Activated CD4-positive, alpha-beta T cell treated with anti-CD3 and anti-CD28 coated beads, Interleukin-2, amount 50 U/mL, for 24 hours (primary cell): ENCODE measurements at regions not wholly inside any gene's neighbourhood (a gene's known extent, or its start where the extent isn't known, plus 50 kb on each side); places are given as distances from the start of the nearest gene placed in this dataset.

Experiments used
- DNase-seq, 2 donors: peaks; one replicate each; pipeline ENCODE4 v3.0.0-alpha.2; 2020; ENCODE audit warnings: low read depth in 1 of 2, low spot score in 1 of 2

DNA sequence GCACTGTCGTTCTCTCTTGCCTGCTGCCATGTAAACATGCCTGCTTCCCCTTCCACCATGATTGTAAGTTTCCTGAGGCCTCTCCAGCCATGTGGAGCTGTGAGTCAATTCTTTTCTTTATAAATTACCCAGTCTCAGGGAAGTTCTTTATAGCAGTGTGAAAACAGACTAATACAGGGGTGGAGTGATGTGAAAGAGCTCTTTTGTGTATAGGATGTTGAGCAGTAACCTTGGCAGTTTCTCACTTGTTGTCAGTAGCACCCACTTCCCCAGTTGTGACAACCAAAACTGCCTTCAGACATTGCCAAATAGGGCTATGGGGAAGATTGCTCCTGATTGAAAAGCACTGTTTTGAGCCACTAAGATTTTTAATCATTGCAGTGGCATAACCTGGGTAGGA, 552.2 kb upstream of the ZNF462 start:
- DNase-seq, result no peak

DNA sequence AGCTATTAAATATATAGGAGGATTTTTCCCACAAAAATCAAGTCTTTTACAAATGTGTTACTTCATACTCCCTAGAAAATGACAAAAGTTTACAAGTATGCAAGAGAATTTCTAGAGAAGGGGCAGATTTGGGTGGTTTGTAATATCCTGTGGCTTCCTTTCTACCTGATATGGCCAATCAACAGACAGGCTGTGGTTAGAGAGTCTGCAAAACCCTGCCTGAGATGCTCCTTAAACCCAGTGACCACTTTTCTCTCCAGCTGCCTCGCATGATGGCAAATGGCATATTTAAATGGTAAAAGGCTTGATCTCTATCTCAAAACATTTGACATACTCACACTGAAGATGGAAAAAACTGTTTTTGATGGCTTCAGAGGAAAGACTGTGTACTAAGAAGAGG, 550.1 kb upstream of the ZNF462 start:
- DNase-seq, result no peak

DNA sequence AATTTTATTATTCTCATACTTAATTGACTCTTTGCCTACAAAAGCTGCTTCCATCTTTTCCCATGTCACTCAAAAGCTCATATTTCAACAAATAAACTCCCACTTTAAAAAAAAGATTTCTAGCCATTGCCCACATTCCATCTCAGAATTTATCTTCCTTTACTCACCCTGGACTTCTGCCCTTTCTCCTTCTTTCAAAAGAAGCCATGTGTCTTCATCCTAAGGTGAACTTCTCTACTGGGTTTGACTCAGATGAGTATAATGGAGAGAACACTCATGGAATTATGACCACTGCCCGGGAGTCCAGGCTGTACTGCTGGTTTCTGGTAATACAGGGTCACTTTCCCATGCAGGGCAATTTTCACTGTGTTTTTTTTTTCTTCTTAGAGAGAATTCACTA, 548.5 kb upstream of the ZNF462 start:
- no peak for DNase-seq

DNA sequence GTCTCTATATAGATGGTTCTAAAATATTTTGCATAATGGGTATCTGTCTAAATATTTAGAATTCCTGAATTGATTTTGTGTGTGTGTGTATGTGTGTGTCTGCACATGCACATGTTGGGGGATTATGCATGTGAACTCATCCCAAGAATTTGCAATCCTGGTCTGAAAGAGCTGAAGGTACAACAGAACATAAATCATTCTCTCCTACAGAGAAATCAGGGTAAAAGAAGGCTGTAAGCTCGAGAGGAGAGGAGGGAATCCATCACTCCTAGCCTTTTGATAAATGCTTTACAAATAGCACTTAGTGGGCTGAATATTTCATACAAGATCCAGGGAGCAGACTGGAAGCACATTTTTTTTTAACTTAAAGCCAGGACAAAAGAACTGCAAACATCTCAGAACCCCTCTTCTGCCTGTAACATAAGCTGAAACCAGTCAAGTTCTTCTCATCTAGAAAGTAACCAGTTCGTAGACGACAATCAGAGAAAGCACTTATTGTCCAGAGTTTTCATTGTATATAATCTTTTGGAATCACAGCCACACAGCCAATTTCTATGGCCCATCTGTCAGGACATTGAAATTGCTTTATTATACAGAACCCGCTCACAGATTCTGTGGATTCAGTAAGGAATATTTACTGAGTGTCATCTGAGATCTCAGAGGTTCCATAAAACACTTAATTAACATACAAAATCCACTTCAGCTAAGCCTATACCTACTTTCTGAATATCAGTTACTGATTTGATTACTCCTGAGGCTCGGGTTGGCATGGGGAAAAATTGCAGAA, 541.4 kb upstream of the ZNF462 start:
- no peak for DNase-seq

DNA sequence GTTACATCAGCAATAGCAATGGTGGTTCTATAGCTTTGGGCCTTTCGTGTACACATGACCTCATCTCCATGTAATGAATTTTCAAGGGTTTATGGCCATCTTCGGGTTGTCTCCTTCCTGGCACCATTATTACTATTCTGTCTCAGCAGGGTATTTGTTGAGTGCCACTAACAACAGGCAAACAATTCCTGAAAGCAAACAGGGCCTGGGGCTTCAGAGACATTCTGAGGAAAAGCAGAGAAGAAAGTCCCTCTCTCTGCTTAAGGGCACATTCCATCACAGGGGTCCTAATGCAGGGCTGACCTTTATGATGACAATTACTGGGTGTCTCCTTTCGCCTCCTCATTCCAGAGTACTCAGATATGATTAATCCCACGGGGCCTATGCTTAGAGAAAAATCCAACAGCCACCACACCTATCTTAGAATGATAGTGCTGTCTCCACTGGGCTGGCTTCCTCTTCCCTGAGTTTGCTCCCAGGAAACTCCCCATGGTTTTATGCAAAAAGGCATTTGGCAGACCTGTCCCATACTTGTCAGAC, 540.2 kb upstream of the ZNF462 start:
- no peak for DNase-seq

DNA sequence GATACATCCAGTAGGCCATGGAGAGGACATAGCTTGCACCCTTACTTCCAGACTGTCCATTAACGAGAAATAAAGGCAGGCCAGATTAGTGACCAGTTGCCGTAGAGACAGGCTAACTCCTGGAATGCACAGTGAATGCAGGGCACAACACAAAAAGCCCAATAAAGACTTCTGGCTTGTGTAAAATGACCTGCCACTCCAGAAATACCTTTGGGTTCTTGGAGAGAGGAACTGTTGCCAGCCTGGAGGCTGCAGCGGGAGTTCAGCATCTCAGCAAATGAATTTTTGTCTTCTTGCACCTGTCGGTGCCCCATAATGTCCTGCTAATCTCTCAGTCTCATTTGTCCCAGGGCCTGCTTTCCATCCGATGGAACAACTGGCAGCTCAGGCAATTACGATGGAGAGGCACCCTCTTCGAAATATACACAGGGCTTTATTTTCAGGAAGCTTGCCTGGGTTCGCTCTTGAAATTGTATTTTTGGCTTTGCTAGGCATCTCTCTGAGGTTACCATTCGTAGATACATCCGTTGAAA, 538.8 kb upstream of the ZNF462 start:
- no peak for DNase-seq

DNA sequence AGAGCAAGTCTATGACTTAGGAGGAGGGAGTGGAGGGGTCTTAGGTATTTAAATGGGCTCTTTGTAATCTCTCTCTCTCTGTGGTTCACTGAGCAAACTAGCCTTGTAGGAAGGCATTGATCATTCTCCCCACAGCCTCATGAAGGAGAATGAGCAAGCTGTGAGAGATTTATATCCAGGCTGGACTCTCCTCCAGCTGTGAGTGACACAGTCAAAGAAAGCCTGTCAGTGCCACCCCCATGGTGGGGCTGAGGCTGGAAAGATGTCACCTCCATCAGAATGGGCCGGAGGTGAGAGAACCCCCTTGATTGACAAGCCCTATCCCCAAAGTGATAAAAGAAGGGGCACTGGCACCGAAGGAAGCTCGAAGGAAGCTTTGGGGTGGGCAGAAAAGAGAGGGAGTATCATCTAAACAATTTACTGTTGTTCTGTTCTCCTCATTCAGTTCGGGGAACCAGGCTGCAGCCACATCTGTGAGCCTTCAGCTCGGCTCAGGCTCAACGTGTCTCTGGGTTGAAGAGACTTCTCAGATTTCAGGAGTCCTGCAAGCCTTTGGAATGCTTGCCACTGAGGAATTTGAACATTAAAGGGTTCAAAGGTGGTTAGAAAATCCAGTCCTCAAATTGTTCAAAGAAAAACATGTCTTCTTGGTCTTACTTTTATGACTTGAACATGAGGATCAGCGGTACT, 538.2 kb upstream of the ZNF462 start:
- no peak for DNase-seq

DNA sequence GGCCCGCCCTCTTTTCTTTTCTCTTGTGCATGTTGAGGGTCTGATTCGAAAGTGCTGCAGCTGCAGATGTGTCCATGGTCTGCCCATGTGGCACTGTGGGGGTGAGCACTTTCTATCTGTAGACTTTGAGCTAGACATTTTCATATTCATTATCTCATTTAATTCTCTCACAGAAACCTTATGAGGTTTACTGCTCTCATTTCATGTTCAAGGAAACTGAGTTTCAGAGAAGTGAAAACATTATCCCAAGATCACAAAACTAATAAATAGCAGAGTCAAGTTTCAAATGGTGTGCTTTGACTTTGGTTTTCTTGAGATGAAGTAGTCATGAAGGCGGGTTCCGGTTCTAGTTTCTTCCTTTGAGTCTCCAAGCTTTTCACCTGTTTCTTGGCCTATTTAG, 536.5 kb upstream of the ZNF462 start:
- DNase-seq, result no peak

DNA sequence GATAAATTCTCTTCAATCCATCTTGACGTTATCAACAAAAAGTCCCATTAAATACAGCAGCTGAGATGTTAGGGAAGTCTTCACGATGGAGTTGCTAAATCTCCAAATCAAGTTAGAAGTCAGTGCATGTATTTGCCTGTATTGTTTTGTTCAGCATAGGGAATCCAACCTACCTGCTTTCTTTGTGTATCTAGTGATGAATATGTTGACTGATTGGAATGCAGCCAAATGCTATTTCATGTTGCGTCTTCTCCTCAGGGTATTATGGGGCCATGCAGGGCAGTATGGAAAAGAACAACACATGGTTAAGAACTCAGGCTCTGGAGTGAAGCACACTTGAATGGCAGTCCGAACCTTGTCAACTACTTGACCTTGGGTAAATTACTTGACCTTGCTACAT, 529.5 kb upstream of the ZNF462 start:
- DNase-seq, result no peak

DNA sequence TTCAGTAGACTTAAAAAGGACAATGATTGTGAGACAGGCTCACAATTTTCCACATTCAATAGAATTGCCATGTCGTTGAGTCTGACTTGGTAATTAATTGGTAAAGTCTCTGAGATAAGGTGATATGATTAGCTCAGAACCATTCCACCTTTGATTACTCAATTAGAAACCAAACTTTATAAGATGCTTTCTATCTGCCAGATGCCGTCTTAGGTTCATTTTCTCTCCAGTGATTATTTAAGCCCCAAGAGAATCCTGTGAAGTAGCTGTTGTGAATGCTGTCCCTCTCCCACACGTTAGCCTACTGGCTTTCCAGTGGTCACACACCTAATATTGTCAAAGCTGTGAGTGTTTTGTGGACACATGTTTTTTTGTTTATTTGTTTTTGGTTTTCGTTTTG, 528.9 kb upstream of the ZNF462 start:
- DNase-seq, result no peak

DNA sequence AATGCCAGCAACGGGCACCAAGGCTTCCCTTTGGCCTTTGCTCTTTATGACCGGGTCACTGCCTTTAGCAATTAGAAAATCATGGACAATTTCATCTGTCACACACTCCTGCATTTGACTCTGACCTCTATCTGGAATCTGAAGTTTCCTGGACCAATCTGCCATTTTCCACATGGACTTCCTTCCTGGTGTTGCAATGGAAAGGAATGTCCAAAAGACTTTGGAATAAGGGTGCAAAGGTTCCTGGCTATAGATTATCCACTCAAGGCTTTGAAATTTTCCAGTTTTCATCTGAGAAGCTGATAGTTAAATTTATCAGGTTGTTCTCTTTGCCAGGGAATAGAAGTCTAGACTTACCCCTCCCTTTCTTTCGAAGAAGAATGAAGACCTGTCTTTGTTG, 523.1 kb upstream of the ZNF462 start:
- DNase-seq, result no peak

DNA sequence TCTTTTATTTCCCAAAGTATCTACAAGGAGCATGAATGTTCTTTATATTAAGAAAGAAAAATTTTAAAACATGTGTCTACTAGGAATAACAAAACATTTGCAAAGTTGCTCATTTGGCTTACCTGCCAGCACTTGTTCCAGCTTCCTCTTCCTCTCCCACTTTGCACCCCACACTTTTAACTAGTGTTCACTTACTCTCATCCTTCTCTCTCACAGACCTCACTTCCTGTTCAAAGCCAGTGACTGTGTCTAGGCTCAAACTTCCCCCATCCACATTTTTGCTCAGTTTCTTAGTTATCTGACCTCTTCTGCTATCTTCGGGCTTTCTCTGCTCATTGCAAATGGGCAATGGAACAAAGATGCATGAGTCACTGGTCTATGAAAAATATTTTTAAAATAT, 512.2 kb upstream of the ZNF462 start:
- DNase-seq, result no peak

DNA sequence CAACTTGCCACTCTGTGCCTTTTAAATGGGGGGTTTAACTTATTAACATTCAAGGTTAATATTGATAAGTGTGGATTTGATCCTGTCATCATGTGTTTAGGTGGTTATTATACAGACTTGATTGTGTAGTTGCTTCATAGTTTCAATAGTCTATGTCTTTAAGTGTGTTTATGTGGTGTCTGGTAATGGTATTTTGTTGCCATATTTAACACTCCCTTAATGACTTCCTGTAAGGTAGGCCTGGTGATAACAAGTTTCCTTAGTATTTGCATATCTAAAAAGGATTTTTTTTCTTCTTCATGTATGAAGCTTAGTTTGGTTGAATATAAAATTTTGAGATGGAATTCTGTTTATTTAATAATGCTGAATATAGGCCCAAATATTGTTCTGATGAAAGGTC, 506.0 kb upstream of the ZNF462 start:
- DNase-seq, result no peak

DNA sequence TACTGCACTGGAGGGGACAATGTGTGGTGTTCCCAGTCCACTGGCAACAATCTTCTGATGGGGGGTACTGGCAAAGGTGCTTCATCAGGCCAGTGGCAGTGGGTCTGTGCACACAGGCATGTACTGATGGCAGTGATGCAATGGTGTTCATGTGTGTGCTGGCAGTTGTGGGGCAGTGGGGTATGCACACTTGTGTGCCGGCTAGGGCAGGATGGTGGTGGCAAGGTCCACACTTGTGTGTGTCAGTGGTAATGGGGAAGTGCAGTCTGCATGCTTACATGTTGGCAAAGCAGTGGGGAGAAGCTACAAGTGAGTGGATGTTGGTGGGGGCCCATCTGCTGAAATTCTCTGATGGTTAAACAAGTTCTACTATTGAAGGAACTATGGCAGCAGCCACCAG, 504.6 kb upstream of the ZNF462 start:
- no peak for DNase-seq

DNA sequence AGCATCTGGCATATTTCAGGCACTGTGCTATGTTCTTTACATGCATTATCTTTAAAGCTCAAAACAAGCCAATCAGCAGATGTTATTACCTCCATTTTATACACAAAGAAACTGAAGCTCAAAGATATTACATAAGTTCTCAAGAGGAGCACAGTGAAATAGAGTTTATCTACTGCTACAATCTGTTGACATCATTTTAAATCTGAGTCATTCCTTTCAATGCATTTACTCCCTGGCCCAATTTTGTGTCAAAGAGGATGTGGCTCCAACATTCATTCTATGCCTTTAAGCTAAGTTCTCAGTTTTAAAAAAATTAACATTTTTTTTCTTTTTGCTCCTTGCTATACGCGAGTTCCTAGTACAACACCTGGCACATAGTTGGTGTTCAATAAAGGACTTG, 486.3 kb upstream of the ZNF462 start:
- no peak for DNase-seq

DNA sequence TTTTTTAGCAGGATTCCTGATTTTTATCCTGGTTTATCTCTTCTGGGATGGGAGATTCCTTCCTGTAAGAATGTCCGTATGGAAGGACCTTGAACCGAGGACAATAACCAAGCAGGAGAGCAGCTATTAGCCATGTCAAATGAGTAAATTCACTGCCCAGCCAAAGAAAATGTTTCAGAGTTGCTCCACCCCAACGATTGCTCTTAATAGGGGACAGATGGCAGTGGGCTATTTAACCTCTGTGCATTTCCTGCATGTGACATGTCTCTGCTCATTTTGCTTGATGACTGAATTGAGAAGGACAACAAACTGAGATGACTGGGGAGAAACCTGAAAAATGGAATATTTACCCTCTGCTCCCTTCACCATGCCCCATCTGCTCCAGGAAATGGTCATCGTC, 479.9 kb upstream of the ZNF462 start:
- DNase-seq, result no peak

DNA sequence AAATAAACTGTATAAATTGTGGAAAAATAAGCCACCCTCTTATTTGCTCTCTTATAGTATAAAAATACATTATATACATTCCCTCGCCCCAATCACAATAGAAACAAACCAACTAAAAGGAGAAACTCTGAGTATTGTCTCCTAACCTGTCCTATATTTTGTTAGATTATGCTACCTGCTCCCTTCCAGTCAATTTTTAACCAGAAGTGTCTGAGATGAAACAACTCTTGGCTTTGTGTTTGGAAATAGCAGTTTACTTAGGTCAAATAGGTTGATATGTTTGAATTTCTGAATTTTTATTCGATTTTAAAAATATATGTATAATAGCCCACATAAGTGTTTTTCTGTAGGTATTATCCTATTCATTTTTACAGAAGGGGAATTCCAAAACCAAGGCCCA, 475.0 kb upstream of the ZNF462 start:
- no peak for DNase-seq

DNA sequence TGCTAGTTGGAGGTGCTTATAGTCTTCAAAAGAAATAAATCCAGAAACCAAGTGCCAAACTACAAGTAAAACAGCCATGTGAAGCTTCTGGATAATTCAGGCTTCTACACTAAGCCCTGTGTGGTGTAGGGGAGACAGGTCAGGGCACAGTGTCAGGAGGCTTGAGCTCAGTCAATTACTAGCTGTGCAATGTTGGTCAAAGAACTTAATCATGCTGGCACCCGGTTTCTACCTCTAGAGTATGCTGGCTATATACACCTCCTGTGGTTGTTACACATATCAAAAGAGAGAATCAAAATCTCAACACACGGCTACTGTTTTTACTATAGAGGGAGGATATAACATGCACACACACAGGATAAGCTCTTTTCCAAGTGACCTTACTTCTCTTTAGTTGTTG, 469.7 kb upstream of the ZNF462 start:
- no peak for DNase-seq

DNA sequence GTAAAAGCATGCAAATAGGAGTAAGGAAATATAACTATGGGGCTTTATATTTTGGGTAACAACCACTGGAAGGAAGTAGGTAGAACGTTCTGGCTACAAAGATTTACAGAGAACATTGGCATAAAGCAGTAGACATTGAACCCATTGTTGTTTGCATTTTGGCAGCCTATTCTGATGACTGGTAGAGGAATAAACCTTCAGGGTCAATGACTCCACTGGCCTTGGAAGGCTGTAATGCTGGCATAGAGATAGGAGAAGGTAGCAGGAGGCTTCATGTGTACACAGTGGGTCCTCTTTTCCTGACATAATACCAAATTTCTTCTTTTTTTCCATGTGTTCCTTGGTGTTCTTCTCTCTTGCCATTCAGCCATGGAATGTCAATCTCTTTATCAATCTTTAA, 462.8 kb upstream of the ZNF462 start:
- no peak for DNase-seq

DNA sequence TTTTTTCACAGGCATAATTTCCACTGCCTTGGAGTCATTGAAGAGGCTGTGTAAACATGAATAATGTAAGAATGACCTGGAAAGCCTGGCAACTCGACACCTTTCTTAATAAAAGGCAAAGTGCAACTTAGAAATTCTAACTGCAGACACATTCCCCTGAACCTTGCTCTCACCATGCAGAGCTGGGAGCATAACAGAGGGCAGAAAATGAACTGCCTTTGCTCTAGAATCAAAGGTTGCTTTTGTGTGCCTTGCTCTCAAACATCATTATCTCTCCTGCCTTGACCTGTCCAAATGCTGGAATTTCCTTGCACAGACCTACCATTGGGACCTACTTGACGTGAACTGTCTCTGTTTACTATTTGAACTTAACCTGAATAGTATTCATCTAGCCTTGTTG, 462.0 kb upstream of the ZNF462 start:
- DNase-seq, result no peak

DNA sequence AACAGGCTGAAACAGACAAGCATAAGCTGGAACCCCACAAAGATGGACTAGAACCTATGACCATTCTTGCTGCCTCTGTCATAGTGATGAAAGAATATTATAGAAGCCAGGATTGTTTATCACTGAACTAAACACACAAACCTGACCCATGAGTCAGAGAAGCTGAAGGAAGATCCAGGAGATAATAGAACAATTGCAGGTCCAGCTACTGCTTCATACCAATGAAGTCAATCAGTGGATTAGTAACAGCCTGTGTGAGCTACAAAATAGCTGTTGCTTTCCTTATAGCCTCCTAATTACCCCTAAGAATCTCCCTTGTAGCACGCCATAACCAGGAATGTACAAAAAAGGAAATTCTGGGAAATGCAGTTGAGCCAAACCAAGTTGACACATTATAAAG, 459.9 kb upstream of the ZNF462 start:
- no peak for DNase-seq

DNA sequence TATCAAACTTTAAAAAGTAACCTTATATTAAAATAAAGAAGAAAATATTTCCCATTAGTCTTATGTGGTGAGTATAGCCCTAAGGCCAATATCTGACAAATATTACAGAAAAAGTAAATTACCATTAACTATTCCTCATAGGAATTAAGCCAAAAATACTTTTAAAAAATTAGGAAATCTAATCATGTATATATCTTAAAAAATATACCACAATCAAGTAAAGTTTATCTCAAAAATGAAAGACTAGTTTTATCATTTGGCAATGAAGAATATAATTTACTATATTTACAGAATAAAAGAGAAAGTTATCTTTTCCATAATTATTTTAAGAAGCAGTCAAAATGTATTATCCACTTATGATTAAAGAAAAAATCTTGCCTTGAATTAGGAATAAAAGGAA, 458.8 kb upstream of the ZNF462 start:
- no peak for DNase-seq
